ES-I3 (cell line): ENCODE measurements at regions not wholly inside any gene's neighbourhood (a gene's known extent, or its start where the extent isn't known, plus 50 kb on each side); places are given as distances from the start of the nearest gene placed in this dataset.
"Not testable (repeated sequence)": the region's sequence is repeated elsewhere in the genome, so short reads cannot be mapped to it uniquely, and the experiment has no call there.

Source experiments
- H3K36me3 ChIP-seq: 2 replicates; pipeline ENCODE4 v1.6.1; 2013; ENCODE audit warnings: mild to moderate bottlenecking, low read length, control low read depth, moderate library complexity; ENCODE audit not compliant: insufficient read depth
- H3K4me1 ChIP-seq: 2 replicates; pipeline ENCODE4 v1.6.1; 2013; ENCODE audit warnings: mild to moderate bottlenecking, control low read depth, low read length; ENCODE audit not compliant: insufficient read depth
- H3K9ac ChIP-seq: 2 replicates; pipeline ENCODE4 v1.6.1; 2013; ENCODE audit warnings: low read depth, mild to moderate bottlenecking, low read length, moderate library complexity
- H3K9me3 ChIP-seq: 2 replicates; pipeline ENCODE4 v1.6.1; 2013; ENCODE audit warnings: mild to moderate bottlenecking, low read length, moderate library complexity; ENCODE audit not compliant: control insufficient read depth, insufficient read depth

GRCh38 chrX:50967736-50968135, 57.2 kb downstream of the BMP15 start:
- Histone ChIP-seq H3K4me1 (peaks cover 8% of the 10 kb centered on the region; the same call in 1 of the 2 replicates), H3K9ac (no peak overlapping the region), H3K36me3 (no peaks in the 10 kb centered on the region), H3K9me3 (no peaks in the 10 kb centered on the region)

GRCh38 chrX:50968871-50969635, 58.5 kb downstream of the BMP15 start:
- not testable (repeated sequence) for H3K9ac ChIP-seq, H3K36me3 ChIP-seq, H3K4me1 ChIP-seq, H3K9me3 ChIP-seq

- no peak overlapping the region for H3K9ac ChIP-seq
- no peaks in the 10 kb centered on the region for H3K9me3 ChIP-seq
- H3K36me3 ChIP-seq, result no peaks in the 10 kb centered on the region
- 0 out of 2 replicates have a peak, but pooled peaks cover 3% of the 10 kb centered on the region for H3K4me1 ChIP-seq
Measured at GRCh38 chrX:50971395-50971794, 60.9 kb downstream of the BMP15 start.

GRCh38 chrX:50973199-50973598, 62.7 kb downstream of the BMP15 start:
- no peak overlapping the region for H3K9ac ChIP-seq
- H3K9me3 ChIP-seq, result no peaks in the 10 kb centered on the region
- H3K4me1 ChIP-seq, result no peaks in the 10 kb centered on the region
- no peaks in the 10 kb centered on the region for H3K36me3 ChIP-seq

GRCh38 chrX:50978920-50979682, 68.6 kb downstream of the BMP15 start:
- H3K9me3 ChIP-seq, result no peaks in the 10 kb centered on the region
- H3K9ac ChIP-seq, result peak overlapping the region; percentile 49; the same call in 1 of the 2 replicates
- no peaks in the 10 kb centered on the region for H3K36me3 ChIP-seq
- peaks cover 11% of the 10 kb centered on the region for H3K4me1 ChIP-seq

GRCh38 chrX:50980251-50980650, 69.7 kb downstream of the BMP15 start:
- Histone ChIP-seq H3K9ac (0 out of 2 replicates have a peak overlapping the region, but pooled peaks have one; percentile 9), H3K36me3 (no peaks in the 10 kb centered on the region), H3K9me3 (no peaks in the 10 kb centered on the region), H3K4me1 (peaks cover 11% of the 10 kb centered on the region)

- H3K36me3 ChIP-seq, result no peaks in the 10 kb centered on the region
- H3K9ac ChIP-seq, result no peak overlapping the region
- H3K9me3 ChIP-seq, result no peaks in the 10 kb centered on the region
- H3K4me1 ChIP-seq, result no peaks in the 10 kb centered on the region; the same call in 1 of the 2 replicates
Measured at GRCh38 chrX:50988649-50989048, 78.1 kb downstream of the BMP15 start.

- Histone ChIP-seq H3K9ac (no peak overlapping the region), H3K4me1 (no peaks in the 10 kb centered on the region), H3K36me3 (no peaks in the 10 kb centered on the region), H3K9me3 (no peaks in the 10 kb centered on the region)
Measured at GRCh38 chrX:50996930-50997329, 86.4 kb downstream of the BMP15 start.

GRCh38 chrX:51000384-51000783, 89.8 kb downstream of the BMP15 start:
- H3K9ac ChIP-seq, H3K4me1 ChIP-seq, H3K36me3 ChIP-seq, H3K9me3 ChIP-seq: not testable (repeated sequence)

- not testable (repeated sequence) for H3K9me3 ChIP-seq, H3K36me3 ChIP-seq, H3K4me1 ChIP-seq, H3K9ac ChIP-seq
Measured at GRCh38 chrX:51001733-51002632, 91.4 kb downstream of the BMP15 start.

- H3K9me3 ChIP-seq, result no peaks in the 10 kb centered on the region
- H3K4me1 ChIP-seq, result no peaks in the 10 kb centered on the region
- H3K36me3 ChIP-seq, result no peaks in the 10 kb centered on the region
- no peak overlapping the region for H3K9ac ChIP-seq
Measured at GRCh38 chrX:51006064-51006463, 95.5 kb downstream of the BMP15 start.

GRCh38 chrX:51024106-51024696, 113.7 kb downstream of the BMP15 start:
- H3K9me3 ChIP-seq, result no peaks in the 10 kb centered on the region
- H3K4me1 ChIP-seq, result peaks cover 5% of the 10 kb centered on the region; the same call in 1 of the 2 replicates
- H3K9ac ChIP-seq, result no peak overlapping the region
- no peaks in the 10 kb centered on the region for H3K36me3 ChIP-seq

- Histone ChIP-seq H3K4me1 (peaks cover 5% of the 10 kb centered on the region; the same call in 1 of the 2 replicates), H3K9me3 (no peaks in the 10 kb centered on the region), H3K36me3 (no peaks in the 10 kb centered on the region), H3K9ac (no peak overlapping the region)
Measured at GRCh38 chrX:51026862-51027261, 116.3 kb downstream of the BMP15 start.

- no peaks in the 10 kb centered on the region; the same call in 1 of the 2 replicates for H3K9me3 ChIP-seq
- no peaks in the 10 kb centered on the region for H3K36me3 ChIP-seq
- no peak overlapping the region for H3K9ac ChIP-seq
- no peaks in the 10 kb centered on the region for H3K4me1 ChIP-seq
Measured at GRCh38 chrX:51035746-51036145, 125.2 kb downstream of the BMP15 start.
